ENCODE measurements at regions not wholly inside any gene's neighbourhood (a gene's known extent, or its start where the extent isn't known, plus 50 kb on each side); places are given as distances from the start of the nearest gene placed in this dataset.

DNA sequence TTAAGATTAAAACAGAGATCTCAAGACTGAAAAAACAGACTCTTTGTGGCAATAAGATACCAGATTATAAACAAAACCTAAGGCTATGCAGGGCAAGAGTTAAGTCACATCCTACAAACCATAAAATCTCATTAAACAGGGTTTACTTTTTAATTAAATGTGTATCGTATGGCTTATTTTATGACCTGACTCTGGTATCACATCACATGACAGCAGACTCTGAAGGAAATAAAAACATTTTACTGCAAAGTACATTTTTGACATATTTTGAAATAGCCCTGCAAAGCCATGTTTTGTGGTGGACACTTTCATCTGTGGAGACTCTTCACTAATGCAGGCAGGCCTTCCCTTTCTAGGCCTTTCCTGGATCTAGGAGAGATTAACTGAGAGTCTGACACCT lies 327.6 kb upstream of the CLEC14A start:
- no peak for TF ChIP-seq POLR2A (IDR thresholded peaks at IDR 0.05)
- TF ChIP-seq, protein P1, sequence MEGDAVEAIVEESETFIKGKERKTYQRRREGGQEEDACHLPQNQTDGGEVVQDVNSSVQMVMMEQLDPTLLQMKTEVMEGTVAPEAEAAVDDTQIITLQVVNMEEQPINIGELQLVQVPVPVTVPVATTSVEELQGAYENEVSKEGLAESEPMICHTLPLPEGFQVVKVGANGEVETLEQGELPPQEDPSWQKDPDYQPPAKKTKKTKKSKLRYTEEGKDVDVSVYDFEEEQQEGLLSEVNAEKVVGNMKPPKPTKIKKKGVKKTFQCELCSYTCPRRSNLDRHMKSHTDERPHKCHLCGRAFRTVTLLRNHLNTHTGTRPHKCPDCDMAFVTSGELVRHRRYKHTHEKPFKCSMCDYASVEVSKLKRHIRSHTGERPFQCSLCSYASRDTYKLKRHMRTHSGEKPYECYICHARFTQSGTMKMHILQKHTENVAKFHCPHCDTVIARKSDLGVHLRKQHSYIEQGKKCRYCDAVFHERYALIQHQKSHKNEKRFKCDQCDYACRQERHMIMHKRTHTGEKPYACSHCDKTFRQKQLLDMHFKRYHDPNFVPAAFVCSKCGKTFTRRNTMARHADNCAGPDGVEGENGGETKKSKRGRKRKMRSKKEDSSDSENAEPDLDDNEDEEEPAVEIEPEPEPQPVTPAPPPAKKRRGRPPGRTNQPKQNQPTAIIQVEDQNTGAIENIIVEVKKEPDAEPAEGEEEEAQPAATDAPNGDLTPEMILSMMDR (IDR thresholded peaks at IDR 0.05) = no peak
